ENCODE measurements at regions not wholly inside any gene's neighbourhood (a gene's known extent, or its start where the extent isn't known, plus 50 kb on each side); places are given as distances from the start of the nearest gene placed in this dataset.

- Histone ChIP-seq H3K4me3 (no peak overlapping the region), H3K9ac (ENCODE audit: insufficient read depth in 1 of 2, low read depth in 2 of 2, low read length in 2 of 2) (no peak overlapping the region), H4K20me1 (replicated peaks; ENCODE audit: control insufficient read depth, insufficient read depth, low read length) (no peaks in the 10 kb centered on the region), H3K9me3 (replicated peaks; ENCODE audit: control insufficient read depth, insufficient read depth, low read depth, low read length) (0 out of 2 replicates have a peak, but pooled peaks cover 2% of the 10 kb centered on the region), H3K4me1 (replicated peaks in 1 of 2; ENCODE audit: control insufficient read depth in 2 of 2, insufficient read depth in 2 of 2, low read length in 2 of 2) (no peaks in the 10 kb centered on the region), H3K27me3 (ENCODE audit: control insufficient read depth in 2 of 2, insufficient read depth in 2 of 2, low read length in 2 of 2) (no peaks in the 10 kb centered on the region), H2AFZ (ENCODE audit: low read depth, low read length) (no peak overlapping the region), H3K9me1 (ENCODE audit: control insufficient read depth, insufficient read depth, low read length) (no peaks in the 10 kb centered on the region), H3K27ac (ENCODE audit: extremely low read depth, low read depth, low read length) (no peak overlapping the region), H3K79me2 (ENCODE audit: control insufficient read depth, insufficient read depth, low read length) (no peaks in the 10 kb centered on the region), H3K4me2 (ENCODE audit: insufficient read depth, low read length) (no peak overlapping the region), H3K36me3 (ENCODE audit: control insufficient read depth, insufficient read depth, low read length) (no peaks in the 10 kb centered on the region)
- no peak for DNase-seq (ENCODE audit: extremely low read depth in 1 of 4, low spot score in 3 of 4)
- in situ Hi-C loops (cut with MboI), result no loop called here
- ATAC-seq, result no peak
- intact Hi-C loops (cut with micrococcal nuclease), result no loop called here
- ChIA-PET CTCF (ENCODE audit: low intra/inter-chr PET ratio) (no interaction called here), POLR2A (no interaction called here)
- 0% methylated on average over 4 of the region's 4 CpGs for WGBS (ENCODE audit: insufficient coverage, low coverage, missing lambda C conversion rate)
- BruUV-seq (replicated peaks), result no TSS peak
- no peak for FAIRE-seq
- TF ChIP-seq NCOA6 (IDR thresholded peaks at IDR 0.05) (no peak), PTTG1 (tag; IDR thresholded peaks at IDR 0.05; ENCODE audit: low read depth) (no peak), ARID1B (IDR thresholded peaks at IDR 0.05) (no peak), ZNF212 (CRISPR knock-in tag; IDR thresholded peaks at IDR 0.05) (no peak), ZNF830 (CRISPR knock-in tag; IDR thresholded peaks at IDR 0.05) (no peak), ATF2 (CRISPR knock-in tag; IDR thresholded peaks at IDR 0.05) (no peak), ZNF263 (CRISPR knock-in tag; IDR thresholded peaks at IDR 0.05; ENCODE audit: borderline replicate concordance) (no peak), E2F5 (CRISPR knock-in tag; IDR thresholded peaks at IDR 0.05) (no peak), CBX8 (IDR thresholded peaks at IDR 0.05; ENCODE audit: borderline replicate concordance, extremely low read depth, low read depth, low read length, poor library complexity, severe bottlenecking) (no peak), SP1 (CRISPR knock-in tag; IDR thresholded peaks at IDR 0.05) (no peak), TAF1 (IDR thresholded peaks at IDR 0.05; ENCODE audit: control insufficient read depth, extremely low read depth, insufficient read depth, low read length, severe bottlenecking) (no peak), RFX5 (IDR thresholded peaks at IDR 0.05; ENCODE audit: low read depth, low read length) (no peak), SRF (CRISPR knock-in tag; IDR thresholded peaks at IDR 0.05) (no peak), L3MBTL2 (IDR thresholded peaks at IDR 0.05) (no peak)
- TF ChIP-seq, protein P1, sequence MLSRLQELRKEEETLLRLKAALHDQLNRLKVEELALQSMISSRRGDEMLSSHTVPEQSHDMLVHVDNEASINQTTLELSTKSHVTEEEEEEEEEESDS (CRISPR knock-in tag; IDR thresholded peaks at IDR 0.05), result no peak
Measured at GRCh38 chr7:85239109-85239508, 52.3 kb upstream of the SEMA3D start.

Data from K562 (cell line).